SK-N-SH treated with all-trans-retinoic acid at 6 μM for 48 hours (cell line): ENCODE measurements at regions not wholly inside any gene's neighbourhood (a gene's known extent, or its start where the extent isn't known, plus 50 kb on each side); places are given as distances from the start of the nearest gene placed in this dataset.

Source experiments
- ATAC-seq: fragments of 200-7000 bp; cut with Tn5 transposase; 3 replicates; pipeline ENCODE4 v1.9.1; 2020; ENCODE audit warnings: mild to moderate bottlenecking, moderate library complexity
- ARNTL ChIP-seq: fragments of 450-650 bp; formaldehyde crosslinking; IDR thresholded peaks from 2 replicates; pipeline ENCODE4 v1.5.0; 2020; ENCODE audit warnings: low read depth, mild to moderate bottlenecking, moderate library complexity, borderline replicate concordance
- BACH2 ChIP-seq: fragments of 250-450 bp; sonication (Bioruptor Pico); IDR thresholded peaks from 2 replicates; pipeline ENCODE4 v1.9.0; 2021; ENCODE audit warnings: mild to moderate bottlenecking, borderline replicate concordance
- CSDC2 ChIP-seq: fragments of 250-450 bp; sonication (Bioruptor Pico); IDR thresholded peaks from 2 replicates; pipeline ENCODE4 v1.5.0; 2020; ENCODE audit warnings: mild to moderate bottlenecking, moderate library complexity
- ISL1 ChIP-seq: fragments of 250-450 bp; sonication (Bioruptor Pico); IDR thresholded peaks from 2 replicates; pipeline ENCODE4 v2.1.2; 2022; ENCODE audit warnings: mild to moderate bottlenecking, moderate library complexity
- OSR1 ChIP-seq: fragments of 250-450 bp; sonication (Bioruptor Pico); IDR thresholded peaks from 2 replicates; pipeline ENCODE4 v1.8.0; 2022; ENCODE audit warnings: moderate library complexity, mild to moderate bottlenecking, inconsistent platforms
- PPARA ChIP-seq: fragments of 250-450 bp; sonication (Bioruptor Pico); IDR thresholded peaks from 2 replicates; pipeline ENCODE4 v1.5.0; 2020; ENCODE audit warnings: mild to moderate bottlenecking, borderline replicate concordance
- RARB ChIP-seq: fragments of 250-450 bp; sonication (Bioruptor Pico); IDR thresholded peaks from 2 replicates; pipeline ENCODE4 v1.8.0; 2021; ENCODE audit warnings: mild to moderate bottlenecking, moderate library complexity
- SNAI2 ChIP-seq: fragments of 250-450 bp; sonication (Bioruptor Pico); IDR thresholded peaks from 2 replicates; pipeline ENCODE4 v1.5.0; 2020; ENCODE audit warnings: mild to moderate bottlenecking, moderate library complexity
- TCF4 ChIP-seq: fragments of 250-450 bp; sonication (Bioruptor Pico); IDR thresholded peaks from 2 replicates; pipeline ENCODE4 v1.8.0; 2021; ENCODE audit warnings: mild to moderate bottlenecking, moderate library complexity, borderline replicate concordance
- ZC3H10 ChIP-seq: fragments of 250-450 bp; sonication (Bioruptor Pico); IDR thresholded peaks from 2 replicates; pipeline ENCODE4 v1.5.1; 2021; ENCODE audit warnings: mild to moderate bottlenecking, moderate library complexity
- ZFP3 ChIP-seq: fragments of 250-450 bp; sonication (Bioruptor Pico); IDR thresholded peaks from 2 replicates; pipeline ENCODE4 v1.5.0; 2020; ENCODE audit warnings: mild to moderate bottlenecking, moderate library complexity
- ZNF565 ChIP-seq: fragments of 450-650 bp; formaldehyde crosslinking; conservative IDR thresholded peaks from 2 replicates; pipeline ENCODE4 v1.5.0; 2020; ENCODE audit warnings: low read depth, mild to moderate bottlenecking, moderate library complexity
- ZNF70 ChIP-seq: fragments of 450-650 bp; formaldehyde crosslinking; IDR thresholded peaks from 2 replicates; pipeline ENCODE4 v1.5.0; 2020; ENCODE audit warnings: mild to moderate bottlenecking, moderate library complexity
- ZNF8 ChIP-seq: fragments of 450-650 bp; formaldehyde crosslinking; IDR thresholded peaks from 2 replicates; pipeline ENCODE4 v1.5.0; 2020; ENCODE audit warnings: mild to moderate bottlenecking, moderate library complexity
- TF ChIP-seq, protein P1 (sequence below): fragments of 250-450 bp; sonication (Bioruptor Pico); IDR thresholded peaks from 2 replicates; pipeline ENCODE4 v1.8.0; 2020; ENCODE audit warnings: mild to moderate bottlenecking, moderate library complexity, borderline replicate concordance
- TF ChIP-seq, protein P2 (sequence below): fragments of 250-450 bp; sonication (Bioruptor Pico); IDR thresholded peaks from 2 replicates; pipeline ENCODE4 v1.5.0; 2020; ENCODE audit warnings: mild to moderate bottlenecking, moderate library complexity
- TF ChIP-seq, protein P3 (sequence below): fragments of 250-450 bp; sonication (Bioruptor Pico); IDR thresholded peaks from 2 replicates; pipeline ENCODE4 v1.5.1; 2021; ENCODE audit warnings: mild to moderate bottlenecking, moderate library complexity
- TF ChIP-seq, protein P4 (sequence below): fragments of 250-450 bp; sonication (Bioruptor Pico); IDR thresholded peaks from 2 replicates; pipeline ENCODE4 v1.5.1; 2020; ENCODE audit warnings: low read depth, mild to moderate bottlenecking, moderate library complexity
- TF ChIP-seq, protein P5 (sequence below): fragments of 250-450 bp; sonication (Bioruptor Pico); IDR thresholded peaks from 2 replicates; pipeline ENCODE4 v1.8.0; 2021; ENCODE audit warnings: low read depth, mild to moderate bottlenecking, moderate library complexity, borderline replicate concordance

DNA sequence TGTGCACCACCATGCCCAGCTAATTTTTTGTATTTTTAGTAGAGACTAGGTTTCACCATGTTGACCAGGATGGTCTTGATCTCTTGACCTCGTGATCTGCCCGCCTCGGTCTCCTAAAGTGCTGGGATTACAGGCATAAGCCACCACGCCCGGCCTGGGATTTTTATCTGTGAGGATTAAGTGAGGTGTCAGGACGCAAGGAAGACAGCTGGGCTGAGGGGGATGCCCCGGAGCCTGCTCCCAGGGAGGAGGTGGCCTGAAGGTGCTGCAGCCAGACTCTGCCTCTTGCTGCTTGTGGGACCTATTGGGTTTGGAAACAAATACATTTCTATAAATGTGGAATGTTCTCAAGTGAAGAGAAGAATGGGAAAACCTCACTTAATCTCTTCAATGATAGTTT, 131.6 kb downstream of the OLFM4 start (continued):
- TF ChIP-seq, protein P1, sequence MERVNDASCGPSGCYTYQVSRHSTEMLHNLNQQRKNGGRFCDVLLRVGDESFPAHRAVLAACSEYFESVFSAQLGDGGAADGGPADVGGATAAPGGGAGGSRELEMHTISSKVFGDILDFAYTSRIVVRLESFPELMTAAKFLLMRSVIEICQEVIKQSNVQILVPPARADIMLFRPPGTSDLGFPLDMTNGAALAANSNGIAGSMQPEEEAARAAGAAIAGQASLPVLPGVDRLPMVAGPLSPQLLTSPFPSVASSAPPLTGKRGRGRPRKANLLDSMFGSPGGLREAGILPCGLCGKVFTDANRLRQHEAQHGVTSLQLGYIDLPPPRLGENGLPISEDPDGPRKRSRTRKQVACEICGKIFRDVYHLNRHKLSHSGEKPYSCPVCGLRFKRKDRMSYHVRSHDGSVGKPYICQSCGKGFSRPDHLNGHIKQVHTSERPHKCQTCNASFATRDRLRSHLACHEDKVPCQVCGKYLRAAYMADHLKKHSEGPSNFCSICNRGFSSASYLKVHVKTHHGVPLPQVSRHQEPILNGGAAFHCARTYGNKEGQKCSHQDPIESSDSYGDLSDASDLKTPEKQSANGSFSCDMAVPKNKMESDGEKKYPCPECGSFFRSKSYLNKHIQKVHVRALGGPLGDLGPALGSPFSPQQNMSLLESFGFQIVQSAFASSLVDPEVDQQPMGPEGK (CRISPR knock-in tag) = no peak
- TF ChIP-seq ZNF8 (CRISPR knock-in tag) (no peak), OSR1 (CRISPR knock-in tag) (no peak), SNAI2 (CRISPR knock-in tag) (no peak), ARNTL (CRISPR knock-in tag) (no peak), PPARA (no peak)
- TF ChIP-seq, all 23 proteins: peak for 0

DNA sequence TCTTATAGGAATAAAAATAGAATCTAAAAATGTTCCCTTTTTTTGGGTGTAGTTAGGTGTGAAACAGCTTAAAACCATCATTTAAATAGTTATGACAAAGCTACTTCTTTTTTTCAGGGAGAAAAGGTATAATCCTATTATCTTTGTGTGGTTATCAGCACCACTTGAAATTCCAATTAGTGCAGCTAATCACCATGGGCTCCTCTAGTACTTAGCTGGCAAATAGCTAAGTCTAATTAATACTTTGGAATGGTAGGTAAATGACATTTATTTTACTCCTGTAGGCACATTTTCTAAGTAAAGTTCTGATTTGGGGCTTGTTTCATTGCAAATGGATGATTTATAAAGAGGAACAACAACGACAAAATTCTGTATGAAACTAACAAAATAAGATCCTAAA, 132.6 kb downstream of the OLFM4 start:
- ATAC-seq = no peak
- TF ChIP-seq, protein P2, sequence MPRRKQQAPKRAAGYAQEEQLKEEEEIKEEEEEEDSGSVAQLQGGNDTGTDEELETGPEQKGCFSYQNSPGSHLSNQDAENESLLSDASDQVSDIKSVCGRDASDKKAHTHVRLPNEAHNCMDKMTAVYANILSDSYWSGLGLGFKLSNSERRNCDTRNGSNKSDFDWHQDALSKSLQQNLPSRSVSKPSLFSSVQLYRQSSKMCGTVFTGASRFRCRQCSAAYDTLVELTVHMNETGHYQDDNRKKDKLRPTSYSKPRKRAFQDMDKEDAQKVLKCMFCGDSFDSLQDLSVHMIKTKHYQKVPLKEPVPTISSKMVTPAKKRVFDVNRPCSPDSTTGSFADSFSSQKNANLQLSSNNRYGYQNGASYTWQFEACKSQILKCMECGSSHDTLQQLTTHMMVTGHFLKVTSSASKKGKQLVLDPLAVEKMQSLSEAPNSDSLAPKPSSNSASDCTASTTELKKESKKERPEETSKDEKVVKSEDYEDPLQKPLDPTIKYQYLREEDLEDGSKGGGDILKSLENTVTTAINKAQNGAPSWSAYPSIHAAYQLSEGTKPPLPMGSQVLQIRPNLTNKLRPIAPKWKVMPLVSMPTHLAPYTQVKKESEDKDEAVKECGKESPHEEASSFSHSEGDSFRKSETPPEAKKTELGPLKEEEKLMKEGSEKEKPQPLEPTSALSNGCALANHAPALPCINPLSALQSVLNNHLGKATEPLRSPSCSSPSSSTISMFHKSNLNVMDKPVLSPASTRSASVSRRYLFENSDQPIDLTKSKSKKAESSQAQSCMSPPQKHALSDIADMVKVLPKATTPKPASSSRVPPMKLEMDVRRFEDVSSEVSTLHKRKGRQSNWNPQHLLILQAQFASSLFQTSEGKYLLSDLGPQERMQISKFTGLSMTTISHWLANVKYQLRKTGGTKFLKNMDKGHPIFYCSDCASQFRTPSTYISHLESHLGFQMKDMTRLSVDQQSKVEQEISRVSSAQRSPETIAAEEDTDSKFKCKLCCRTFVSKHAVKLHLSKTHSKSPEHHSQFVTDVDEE (CRISPR knock-in tag) = no peak
- TF ChIP-seq BACH2 (CRISPR knock-in tag) = no peak
- TF ChIP-seq, protein P3, sequence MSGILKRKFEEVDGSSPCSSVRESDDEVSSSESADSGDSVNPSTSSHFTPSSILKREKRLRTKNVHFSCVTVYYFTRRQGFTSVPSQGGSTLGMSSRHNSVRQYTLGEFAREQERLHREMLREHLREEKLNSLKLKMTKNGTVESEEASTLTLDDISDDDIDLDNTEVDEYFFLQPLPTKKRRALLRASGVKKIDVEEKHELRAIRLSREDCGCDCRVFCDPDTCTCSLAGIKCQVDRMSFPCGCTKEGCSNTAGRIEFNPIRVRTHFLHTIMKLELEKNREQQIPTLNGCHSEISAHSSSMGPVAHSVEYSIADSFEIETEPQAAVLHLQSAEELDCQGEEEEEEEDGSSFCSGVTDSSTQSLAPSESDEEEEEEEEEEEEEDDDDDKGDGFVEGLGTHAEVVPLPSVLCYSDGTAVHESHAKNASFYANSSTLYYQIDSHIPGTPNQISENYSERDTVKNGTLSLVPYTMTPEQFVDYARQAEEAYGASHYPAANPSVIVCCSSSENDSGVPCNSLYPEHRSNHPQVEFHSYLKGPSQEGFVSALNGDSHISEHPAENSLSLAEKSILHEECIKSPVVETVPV (CRISPR knock-in tag) = no peak
- TF ChIP-seq ZNF70 (CRISPR knock-in tag) = no peak
- no peak for TF ChIP-seq OSR1 (CRISPR knock-in tag)
- TF ChIP-seq ZFP3 (CRISPR knock-in tag) = no peak
- no peak for TF ChIP-seq SNAI2 (CRISPR knock-in tag)
- TF ChIP-seq ZNF565 = no peak

DNA sequence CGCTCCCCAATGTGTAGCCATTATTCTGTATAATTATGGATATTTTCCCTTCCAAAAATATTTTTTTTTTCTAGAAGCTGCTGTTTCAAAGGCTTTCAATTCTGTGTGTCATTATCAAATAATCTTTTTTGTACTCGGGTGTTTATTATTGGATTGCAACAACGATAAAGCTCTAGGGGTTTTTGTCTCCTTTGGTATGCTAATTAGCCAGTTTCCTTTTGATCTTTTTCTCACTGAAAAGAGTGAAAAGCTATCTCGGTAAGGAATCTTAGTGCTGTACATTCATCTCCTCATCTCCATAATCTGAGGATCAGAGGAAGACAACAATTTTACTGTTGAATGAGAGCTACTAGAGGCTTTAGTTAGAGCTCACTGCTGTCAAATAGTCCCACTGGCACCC, 136.6 kb downstream of the OLFM4 start:
- TF ChIP-seq ZFP3 (CRISPR knock-in tag) = no peak

DNA sequence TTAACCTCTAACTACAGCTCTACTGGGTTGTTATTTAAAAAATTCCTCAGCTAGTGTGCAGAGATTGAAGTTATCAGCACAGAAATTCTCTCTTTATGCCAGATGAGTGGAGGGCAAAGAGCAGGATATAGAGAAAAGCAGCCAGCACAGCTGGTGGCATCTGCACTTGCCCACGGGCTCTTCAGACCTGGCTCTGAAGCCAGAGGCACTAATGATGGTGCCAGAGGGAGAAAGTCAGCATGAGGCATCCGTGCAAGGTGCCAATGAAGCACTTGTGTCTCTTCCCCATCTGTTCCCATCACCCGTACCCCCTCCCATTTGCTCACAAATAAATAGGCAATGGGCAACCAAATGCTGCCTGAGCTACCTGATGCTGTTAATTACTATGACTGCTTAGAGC, 138.9 kb downstream of the OLFM4 start:
- no peak for TF ChIP-seq ZC3H10 (CRISPR knock-in tag)
- TF ChIP-seq, protein P3 (CRISPR knock-in tag) = no peak
- no peak for TF ChIP-seq ISL1
- TF ChIP-seq, protein P4, sequence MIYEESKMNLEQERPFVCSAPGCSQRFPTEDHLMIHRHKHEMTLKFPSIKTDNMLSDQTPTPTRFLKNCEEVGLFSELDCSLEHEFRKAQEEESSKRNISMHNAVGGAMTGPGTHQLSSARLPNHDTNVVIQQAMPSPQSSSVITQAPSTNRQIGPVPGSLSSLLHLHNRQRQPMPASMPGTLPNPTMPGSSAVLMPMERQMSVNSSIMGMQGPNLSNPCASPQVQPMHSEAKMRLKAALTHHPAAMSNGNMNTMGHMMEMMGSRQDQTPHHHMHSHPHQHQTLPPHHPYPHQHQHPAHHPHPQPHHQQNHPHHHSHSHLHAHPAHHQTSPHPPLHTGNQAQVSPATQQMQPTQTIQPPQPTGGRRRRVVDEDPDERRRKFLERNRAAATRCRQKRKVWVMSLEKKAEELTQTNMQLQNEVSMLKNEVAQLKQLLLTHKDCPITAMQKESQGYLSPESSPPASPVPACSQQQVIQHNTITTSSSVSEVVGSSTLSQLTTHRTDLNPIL = no peak
- no peak for TF ChIP-seq TCF4 (CRISPR knock-in tag)
- TF ChIP-seq, protein P1 (CRISPR knock-in tag) = no peak
- TF ChIP-seq OSR1 (CRISPR knock-in tag) = no peak
- TF ChIP-seq ZFP3 (CRISPR knock-in tag) = no peak
- TF ChIP-seq BACH2 (CRISPR knock-in tag) = no peak
- no peak for TF ChIP-seq ARNTL (CRISPR knock-in tag)
- TF ChIP-seq CSDC2 (CRISPR knock-in tag) = no peak
- TF ChIP-seq, protein P2 (CRISPR knock-in tag) = no peak
- no peak for TF ChIP-seq ZNF565
- TF ChIP-seq, protein P5, sequence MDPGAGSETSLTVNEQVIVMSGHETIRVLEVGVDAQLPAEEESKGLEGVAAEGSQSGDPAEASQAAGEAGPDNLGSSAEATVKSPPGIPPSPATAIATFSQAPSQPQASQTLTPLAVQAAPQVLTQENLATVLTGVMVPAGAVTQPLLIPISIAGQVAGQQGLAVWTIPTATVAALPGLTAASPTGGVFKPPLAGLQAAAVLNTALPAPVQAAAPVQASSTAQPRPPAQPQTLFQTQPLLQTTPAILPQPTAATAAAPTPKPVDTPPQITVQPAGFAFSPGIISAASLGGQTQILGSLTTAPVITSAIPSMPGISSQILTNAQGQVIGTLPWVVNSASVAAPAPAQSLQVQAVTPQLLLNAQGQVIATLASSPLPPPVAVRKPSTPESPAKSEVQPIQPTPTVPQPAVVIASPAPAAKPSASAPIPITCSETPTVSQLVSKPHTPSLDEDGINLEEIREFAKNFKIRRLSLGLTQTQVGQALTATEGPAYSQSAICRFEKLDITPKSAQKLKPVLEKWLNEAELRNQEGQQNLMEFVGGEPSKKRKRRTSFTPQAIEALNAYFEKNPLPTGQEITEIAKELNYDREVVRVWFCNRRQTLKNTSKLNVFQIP = no peak
- TF ChIP-seq RARB (CRISPR knock-in tag) = no peak
- no peak for ATAC-seq

More for the DNA sequence above, 136.6 kb downstream of the OLFM4 start:
- ATAC-seq = no peak
